GM21786 (cell line): ENCODE measurements at regions not wholly inside any gene's neighbourhood (a gene's known extent, or its start where the extent isn't known, plus 50 kb on each side); places are given as distances from the start of the nearest gene placed in this dataset.
"Not testable (repeated sequence)": the region's sequence is repeated elsewhere in the genome, so short reads cannot be mapped to it uniquely, and the experiment has no call there.

Experiments
- ATAC-seq: cut with Tn5 transposase; IDR thresholded peaks from one replicate; pipeline ENCODE4 v1.9.1; 2021; ENCODE audit not compliant: unreplicated experiment

GRCh38 chr2:142286618-142287017 lies 155.8 kb upstream of the LRP1B start:
- ATAC-seq: no peak

- ATAC-seq: no peak
These were observed 154.7 kb upstream of the LRP1B start for GRCh38 chr2:142285480-142285879.

GRCh38 chr2:142284336-142284735 lies 153.5 kb upstream of the LRP1B start:
- ATAC-seq: not testable (repeated sequence)

- no peak for ATAC-seq
These were observed 150.0 kb upstream of the LRP1B start for GRCh38 chr2:142280831-142281230.

- no peak for ATAC-seq
These were observed 140.2 kb upstream of the LRP1B start for GRCh38 chr2:142270990-142271389.

GRCh38 chr2:142270291-142270690 lies 139.5 kb upstream of the LRP1B start:
- ATAC-seq: no peak

- no peak for ATAC-seq
These were observed 128.5 kb upstream of the LRP1B start for GRCh38 chr2:142259356-142259755.

- no peak for ATAC-seq
These were observed 123.2 kb upstream of the LRP1B start for GRCh38 chr2:142254031-142254430.

GRCh38 chr2:142241016-142241415 lies 110.2 kb upstream of the LRP1B start:
- no peak for ATAC-seq

GRCh38 chr2:142236181-142236580 lies 105.4 kb upstream of the LRP1B start:
- ATAC-seq: no peak

GRCh38 chr2:142234741-142235140 lies 103.9 kb upstream of the LRP1B start:
- no peak for ATAC-seq

GRCh38 chr2:142223309-142223708 lies 92.5 kb upstream of the LRP1B start:
- ATAC-seq: no peak

- no peak for ATAC-seq
These were observed 91.9 kb upstream of the LRP1B start for GRCh38 chr2:142222715-142223114.

- no peak for ATAC-seq
These were observed 90.1 kb upstream of the LRP1B start for GRCh38 chr2:142220901-142221300.

- no peak for ATAC-seq
These were observed 89.4 kb upstream of the LRP1B start for GRCh38 chr2:142220239-142220638.

GRCh38 chr2:142218471-142218870 lies 87.7 kb upstream of the LRP1B start:
- ATAC-seq: no peak

- no peak for ATAC-seq
These were observed 87.0 kb upstream of the LRP1B start for GRCh38 chr2:142217804-142218203.

- ATAC-seq: no peak
These were observed 69.2 kb upstream of the LRP1B start for GRCh38 chr2:142200062-142200461.

- ATAC-seq: no peak
These were observed 68.3 kb upstream of the LRP1B start for GRCh38 chr2:142199073-142199472.

GRCh38 chr2:142190805-142191204 lies 60.0 kb upstream of the LRP1B start:
- ATAC-seq: no peak

- no peak for ATAC-seq
These were observed 58.7 kb upstream of the LRP1B start for GRCh38 chr2:142189501-142189900.

- ATAC-seq: no peak
These were observed 57.7 kb upstream of the LRP1B start for GRCh38 chr2:142188562-142188961.

GRCh38 chr2:142180820-142181533 lies 50.2 kb upstream of the LRP1B start:
- no peak for ATAC-seq
